Stimulated activated CD4-positive, alpha-beta T cell treated with anti-CD3 and anti-CD28 coated beads, Interleukin-12 subunit alpha, Interleukin-12 subunit beta, amount 100 ng/mL, for 24 hours (primary cell): ENCODE measurements at regions not wholly inside any gene's neighbourhood (a gene's known extent, or its start where the extent isn't known, plus 50 kb on each side); places are given as distances from the start of the nearest gene placed in this dataset.
"Not testable (repeated sequence)": the region's sequence is repeated elsewhere in the genome, so short reads cannot be mapped to it uniquely, and the experiment has no call there.

Experiments
- DNase-seq, 2 experiments: peaks; one replicate each; pipeline ENCODE4 v3.0.0-alpha.2; 2020; ENCODE audit warnings: low read depth in 2 of 2

DNA sequence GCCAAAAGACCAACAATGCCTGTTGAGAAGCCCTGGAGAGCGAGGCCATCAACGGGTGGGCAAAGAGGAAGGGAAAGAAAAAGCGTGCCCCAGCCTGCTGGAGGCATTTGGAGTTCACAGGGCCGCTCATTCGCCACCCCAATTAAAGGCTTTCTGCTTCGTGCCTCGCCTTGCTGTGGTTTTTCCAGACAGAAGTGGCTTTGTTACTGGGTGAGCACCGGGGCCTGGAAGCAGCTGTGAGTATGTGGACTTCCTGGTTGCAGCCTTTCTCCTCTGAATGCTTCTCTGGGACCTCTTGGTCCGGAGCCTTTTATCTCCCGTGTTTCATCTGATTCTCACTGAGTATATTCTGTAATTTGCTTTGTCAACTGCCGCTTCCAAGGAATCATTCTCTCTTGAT lies 118.1 kb upstream of the EGR2 start:
- DNase-seq = no peak

DNA sequence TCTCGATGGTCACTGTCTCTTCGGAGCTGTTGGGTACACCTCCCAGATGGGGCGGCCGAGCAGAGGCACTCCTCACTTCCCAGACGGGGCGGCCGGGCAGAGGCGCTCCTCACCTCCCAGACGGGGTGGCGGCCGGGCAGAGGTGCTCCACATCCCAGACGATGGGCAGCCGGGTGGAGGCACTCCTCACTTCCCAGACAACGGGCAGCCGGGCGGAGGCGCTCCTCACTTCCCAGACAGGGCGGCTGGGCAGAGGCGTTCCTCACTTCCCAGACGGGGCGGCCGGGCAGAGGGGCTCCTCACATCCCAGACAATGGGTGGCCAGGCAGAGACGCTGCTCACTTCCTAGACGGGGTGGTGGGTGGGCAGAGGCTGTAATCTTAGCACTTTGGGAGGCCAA lies 112.6 kb upstream of the EGR2 start:
- DNase-seq = not testable (repeated sequence)

DNA sequence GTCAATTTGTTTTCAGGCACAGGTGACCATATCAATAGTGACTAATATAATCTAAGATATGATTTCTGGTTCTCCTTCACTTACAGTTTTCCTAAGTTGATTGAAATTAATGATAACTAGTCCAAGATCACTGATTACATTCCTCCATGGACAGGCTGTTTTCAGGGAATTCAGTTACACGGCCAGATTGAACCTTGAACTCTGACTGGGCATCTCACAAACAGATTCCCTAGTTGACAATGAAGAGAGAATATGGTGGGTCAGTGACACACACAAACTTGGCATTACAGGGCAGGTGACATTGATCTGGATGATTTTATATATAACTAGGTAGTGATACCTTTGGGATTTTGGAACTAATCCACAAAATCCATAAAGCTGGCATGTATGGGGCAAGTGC lies 110.2 kb upstream of the EGR2 start:
- no peak for DNase-seq

GRCh38 chr10:62924344-62924748 lies 108.2 kb upstream of the EGR2 start:
- DNase-seq = peak in 1 of 2 experiments; percentile 7

DNA sequence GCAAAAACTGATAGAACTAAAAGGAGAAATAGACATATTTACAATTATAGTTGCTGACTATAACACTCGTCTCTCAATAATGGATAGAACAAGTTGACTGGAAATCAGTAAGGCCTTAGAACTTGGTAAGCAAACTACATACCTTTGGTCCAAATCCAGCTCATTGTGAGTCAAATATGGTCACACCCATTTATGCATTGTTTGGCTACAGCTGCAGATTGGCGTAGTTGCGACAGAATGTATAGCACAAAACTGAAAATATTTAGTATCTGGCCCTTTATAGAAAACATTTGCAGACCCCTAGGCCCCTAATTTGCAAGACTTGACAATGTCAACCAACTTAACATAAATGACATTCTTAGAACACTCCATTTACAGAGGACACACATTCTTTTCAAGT lies 103.6 kb upstream of the EGR2 start:
- no peak for DNase-seq

DNA sequence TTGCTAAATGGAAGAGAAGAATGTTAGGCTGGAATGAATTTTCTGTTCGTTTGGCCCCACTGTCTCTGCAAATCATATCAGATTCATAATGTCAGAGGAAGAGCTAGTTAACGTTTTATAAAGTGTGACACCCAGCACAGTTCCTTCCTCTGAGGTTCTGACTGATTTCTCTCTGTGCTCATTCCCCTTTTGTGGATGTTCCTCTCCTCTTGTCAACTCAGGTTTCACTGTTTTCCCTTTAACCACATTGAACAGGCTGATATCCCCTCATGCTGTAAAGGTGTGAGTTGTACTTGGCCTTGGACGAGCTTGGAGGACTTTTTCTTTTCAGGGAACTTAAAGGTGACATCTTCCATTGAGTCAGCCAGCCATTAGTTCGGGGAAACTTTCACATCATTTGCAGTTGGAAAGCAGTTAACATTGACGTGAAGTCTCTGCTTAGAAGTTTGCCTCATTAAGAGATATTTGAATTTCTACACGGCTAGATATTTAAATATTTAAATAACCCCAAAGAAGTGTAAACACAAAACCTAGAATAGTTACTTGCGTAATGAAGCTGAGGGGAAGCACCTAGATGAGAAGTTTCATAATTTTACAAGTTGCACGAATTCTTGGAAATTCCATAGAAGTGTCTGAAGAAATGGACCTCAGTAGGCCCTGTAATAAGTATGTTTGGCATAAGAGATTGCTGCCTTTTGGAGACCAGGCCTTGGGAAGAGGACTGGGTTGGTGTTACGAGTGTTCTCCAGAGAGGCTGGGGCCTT lies 101.5 kb upstream of the EGR2 start:
- no peak for DNase-seq

- DNase-seq = no peak
Observed at GRCh38 chr10:62916141-62916603, 100.0 kb upstream of the EGR2 start.

DNA sequence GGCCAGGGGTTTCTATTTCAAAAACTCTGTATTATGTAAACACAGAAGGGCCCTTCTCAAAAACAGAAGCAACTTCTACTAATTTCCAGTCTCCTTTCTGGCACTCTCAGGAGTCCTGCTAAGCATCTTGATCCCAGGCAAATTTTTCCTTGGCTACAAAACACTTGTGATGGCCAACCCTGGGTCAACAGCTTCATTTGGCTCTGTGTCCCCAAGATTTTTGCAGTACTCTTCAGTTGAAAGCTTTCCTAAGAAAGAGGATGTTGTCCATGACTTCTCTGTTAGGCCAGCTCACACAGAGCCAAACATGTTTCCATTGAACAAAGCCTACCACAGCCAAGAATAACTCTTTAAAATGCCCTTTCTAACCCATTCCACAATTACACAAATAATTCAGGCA lies 99.0 kb upstream of the EGR2 start:
- DNase-seq = no peak

- no peak for DNase-seq
Observed at GRCh38 chr10:62912086-62912485, 95.9 kb upstream of the EGR2 start.

DNA sequence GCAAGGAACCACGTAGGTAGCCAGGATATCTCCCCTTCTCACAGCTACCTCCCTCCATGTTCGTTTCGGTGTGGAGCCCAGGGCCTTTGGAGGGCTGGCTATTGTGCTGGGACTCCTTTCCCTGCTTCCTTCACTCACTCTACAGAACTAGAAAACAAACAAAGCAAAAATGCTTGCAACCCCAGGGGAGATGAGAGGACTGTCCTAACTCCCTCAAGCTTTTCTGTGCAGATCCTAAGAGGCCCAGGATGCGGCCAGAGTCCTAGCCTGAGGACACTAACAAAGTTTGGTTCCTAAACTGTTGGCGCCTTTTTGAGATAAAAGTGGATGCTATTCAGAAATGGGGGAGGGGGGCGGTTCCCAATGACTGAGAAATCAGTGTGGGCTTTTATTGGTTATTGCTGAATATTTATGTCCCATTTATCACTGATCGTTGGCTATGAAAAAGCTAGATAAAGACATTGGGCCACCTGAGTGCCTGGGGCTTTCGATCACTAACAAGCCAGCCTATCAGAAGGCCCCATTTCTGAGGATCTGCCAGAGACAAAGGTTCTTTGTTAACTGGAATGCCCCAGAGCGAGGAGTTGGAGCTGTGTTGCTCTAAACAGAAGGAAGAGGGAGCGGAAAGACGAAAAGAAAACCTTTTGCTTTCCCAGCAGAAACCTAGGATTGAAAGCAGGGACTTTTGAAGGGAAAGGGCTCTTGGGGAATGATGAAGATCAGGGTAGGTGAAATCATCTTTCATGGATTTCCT lies 95.2 kb upstream of the EGR2 start:
- DNase-seq = no peak

GRCh38 chr10:62907470-62908212 lies 91.5 kb upstream of the EGR2 start:
- DNase-seq = no peak

DNA sequence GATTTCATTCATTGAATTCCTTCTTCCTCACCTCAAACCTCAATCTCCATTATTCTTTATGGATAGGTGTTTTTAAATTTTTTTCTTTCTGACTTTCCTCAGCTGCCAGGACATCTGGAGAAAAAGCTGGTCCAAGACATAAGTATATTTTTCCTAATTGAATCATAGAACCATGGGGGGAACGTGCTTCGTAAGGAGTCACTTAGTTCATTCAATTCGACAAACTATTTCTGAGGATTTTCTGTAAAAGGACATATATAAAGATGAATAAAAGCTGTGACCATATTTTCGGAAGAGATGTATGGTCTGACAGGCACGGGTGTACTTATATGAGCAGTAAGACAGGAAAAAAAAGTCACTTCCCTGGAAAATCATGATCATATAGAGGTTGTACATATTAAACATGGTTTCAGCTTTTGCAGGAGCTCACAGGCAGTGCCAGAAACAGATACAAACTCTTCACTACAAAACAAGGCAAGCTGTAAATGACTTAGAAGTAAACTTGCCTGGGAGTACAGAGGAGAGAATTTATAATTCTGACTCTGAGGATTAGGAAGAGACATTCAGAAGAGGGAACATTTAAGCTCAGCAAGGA lies 88.2 kb upstream of the EGR2 start:
- DNase-seq = no peak

GRCh38 chr10:62903828-62904227 lies 87.7 kb upstream of the EGR2 start:
- no peak for DNase-seq

GRCh38 chr10:62900829-62901571 lies 84.8 kb upstream of the EGR2 start:
- no peak for DNase-seq

- DNase-seq = no peak
Observed at GRCh38 chr10:62899311-62899710, 83.1 kb upstream of the EGR2 start.

GRCh38 chr10:62895063-62895462 lies 78.9 kb upstream of the EGR2 start:
- DNase-seq = no peak

DNA sequence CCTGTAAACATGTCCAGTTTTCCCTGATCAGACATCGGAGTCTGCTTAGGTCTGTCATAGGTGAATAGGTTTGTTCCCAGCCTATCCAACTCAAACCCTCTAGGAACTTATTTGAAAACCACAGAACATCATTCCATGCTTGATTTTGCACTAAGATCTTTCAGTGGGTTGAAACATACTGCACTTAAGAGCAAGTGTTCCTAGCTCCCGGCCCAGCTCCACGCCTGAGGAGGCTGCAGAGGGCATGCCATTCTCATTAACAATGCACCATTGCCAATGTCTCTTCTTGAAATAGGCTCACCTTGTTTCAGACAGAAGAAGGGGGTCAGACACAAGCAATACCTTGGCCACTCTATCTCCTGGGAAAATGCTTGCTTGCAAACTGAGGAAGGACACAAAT lies 78.0 kb upstream of the EGR2 start:
- no peak for DNase-seq

- no peak for DNase-seq
Observed at GRCh38 chr10:62893036-62893435, 76.9 kb upstream of the EGR2 start.

DNA sequence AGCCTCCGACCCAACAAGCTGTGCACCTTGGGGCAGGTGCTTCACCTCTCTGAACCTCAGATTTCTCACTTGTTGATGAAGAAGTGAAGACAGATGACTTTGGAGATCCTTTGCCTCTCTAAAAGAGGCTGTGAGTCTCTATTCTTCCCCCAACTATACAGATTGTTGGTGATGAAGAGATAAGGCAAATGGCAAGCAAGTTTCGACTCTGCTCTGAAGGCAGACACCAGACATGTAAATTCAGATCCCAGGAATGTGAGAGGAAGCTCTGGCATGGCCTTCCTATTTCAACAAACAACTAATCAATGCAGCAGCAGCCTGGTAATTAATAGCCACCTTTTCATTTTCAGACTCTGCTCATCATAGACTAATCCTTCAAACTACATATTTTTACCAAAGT lies 74.2 kb upstream of the EGR2 start:
- DNase-seq = no peak

- DNase-seq = no peak
Observed at GRCh38 chr10:62887642-62888041, 71.5 kb upstream of the EGR2 start.

DNA sequence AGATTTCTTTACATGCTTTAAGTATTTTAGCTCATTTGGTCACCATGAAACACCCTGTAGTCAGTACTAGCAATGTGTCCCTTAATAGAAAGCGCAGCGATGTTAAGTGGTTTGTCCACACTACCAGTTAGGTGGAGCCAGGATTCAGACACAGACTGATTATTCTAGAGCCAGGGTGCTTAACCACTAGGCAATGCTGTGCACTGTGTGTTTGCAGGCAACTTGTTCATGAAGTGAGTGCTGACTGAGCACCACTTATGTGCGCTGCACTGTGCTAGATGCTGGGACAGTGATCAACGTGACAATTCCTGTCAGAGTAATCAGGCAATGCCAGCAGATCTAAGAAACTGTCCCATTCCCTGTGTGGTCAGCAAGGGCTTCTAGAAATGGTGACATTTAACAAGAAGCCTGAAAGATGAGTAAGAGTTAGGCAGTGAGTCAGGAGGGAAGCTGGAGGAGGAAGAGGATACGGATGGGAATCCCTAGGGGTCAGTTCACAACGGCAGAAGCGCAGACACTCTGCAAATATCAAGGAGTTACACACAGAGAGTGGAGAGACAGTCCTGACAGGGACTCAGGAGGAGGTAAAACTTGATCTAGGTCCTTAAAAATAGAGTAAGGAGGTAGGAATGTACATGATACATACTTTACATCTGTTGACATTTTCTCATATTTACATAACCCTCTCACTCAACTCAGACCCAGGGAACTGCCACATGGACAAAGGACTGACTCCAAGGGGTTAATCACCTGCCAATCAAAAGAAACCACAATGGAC lies 69.7 kb upstream of the EGR2 start:
- DNase-seq = no peak
